IMR-90 (cell line): ENCODE measurements at regions not wholly inside any gene's neighbourhood (a gene's known extent, or its start where the extent isn't known, plus 50 kb on each side); places are given as distances from the start of the nearest gene placed in this dataset.

Source experiments
- ATAC-seq: fragments of 200-7000 bp; cut with Tn5 transposase; 2 replicates; pipeline ENCODE4 v1.9.1; 2020; ENCODE audit warnings: low read depth, mild to moderate bottlenecking, moderate library complexity
- BruUV-seq: library from RNA; stranded (reverse); fragments of 400-500 nt; replicated peaks from 2 replicates; lab custom pipeline; 2021; lab: Mats Ljungman, UMichigan
- CTCF ChIA-PET: fragments of 300-600 bp; formaldehyde crosslinking; extraction: SDS; loops from one replicate; lab custom pipeline; 2021; ENCODE audit warnings: antibody characterized with exemption; lab: Yijun Ruan, JAX
- POLR2A ChIA-PET: fragments of 300-600 bp; sonication (Branson Sonifier 250); formaldehyde crosslinking; loops from one replicate; lab custom pipeline; 2022; ENCODE audit warnings: antibody characterized with exemption; ENCODE audit not compliant: unreplicated experiment; lab: Charles Lee
- DNase-seq: peaks from one replicate; pipeline ENCODE4 v3.0.0; 2013
- H2AFZ ChIP-seq: replicated peaks from 2 replicates; pipeline ENCODE3; 2013; ENCODE audit warnings: low read length, mild to moderate bottlenecking; ENCODE audit not compliant: poor library complexity
- H2AK5ac ChIP-seq: 2 replicates; pipeline ENCODE4 v1.6.1; 2013; ENCODE audit warnings: low read depth, low read length, inconsistent platforms
- H2AK9ac ChIP-seq: replicated peaks from 2 replicates; pipeline ENCODE3; 2013; ENCODE audit warnings: mild to moderate bottlenecking, low read depth, low read length, moderate library complexity; ENCODE audit not compliant: poor library complexity
- H2BK120ac ChIP-seq: 2 replicates; pipeline ENCODE4 v1.6.1; 2013; ENCODE audit warnings: low read depth, low read length, inconsistent platforms
- H2BK15ac ChIP-seq: 3 replicates; pipeline ENCODE4 v1.6.1; 2013; ENCODE audit warnings: low read depth, low read length, inconsistent platforms
- H2BK20ac ChIP-seq: 2 replicates; pipeline ENCODE4 v1.6.1; 2013; ENCODE audit warnings: low read depth, mild to moderate bottlenecking, inconsistent platforms, low read length, moderate library complexity
- H2BK5ac ChIP-seq: 2 replicates; pipeline ENCODE4 v1.6.1; 2013; ENCODE audit warnings: mild to moderate bottlenecking, low read depth, low read length, inconsistent platforms; ENCODE audit not compliant: poor library complexity, severe bottlenecking
- H3K14ac ChIP-seq: replicated peaks from 2 replicates; pipeline ENCODE4 v1.6.1; 2013; ENCODE audit warnings: low read depth, low read length, inconsistent platforms
- H3K18ac ChIP-seq: 2 replicates; pipeline ENCODE4 v1.6.1; 2013; ENCODE audit warnings: low read depth, low read length, control low read depth
- H3K23ac ChIP-seq: 2 replicates; pipeline ENCODE4 v1.6.1; 2013; ENCODE audit warnings: low read depth, low read length, inconsistent platforms
- H3K27ac ChIP-seq: 2 replicates; pipeline ENCODE4 v1.5.1; 2013; ENCODE audit warnings: mild to moderate bottlenecking, control low read depth, low read length; ENCODE audit not compliant: insufficient read depth
- H3K27me3 ChIP-seq: 2 replicates; pipeline ENCODE4 v1.6.1; 2013; ENCODE audit warnings: low read length; ENCODE audit not compliant: control insufficient read depth, insufficient read depth
- H3K36me3 ChIP-seq: 2 replicates; pipeline ENCODE4 v1.6.1; 2013; ENCODE audit warnings: low read length, mixed read lengths; ENCODE audit not compliant: control insufficient read depth, insufficient read depth
- H3K4ac ChIP-seq: 2 replicates; pipeline ENCODE4 v1.6.1; 2013; ENCODE audit warnings: low read depth, low read length, inconsistent platforms
- H3K4me1 ChIP-seq: 2 replicates; pipeline ENCODE4 v1.6.1; 2013; ENCODE audit warnings: low read length, mixed read lengths; ENCODE audit not compliant: control insufficient read depth, insufficient read depth
- H3K4me2 ChIP-seq: 2 replicates; pipeline ENCODE4 v1.6.1; 2013; ENCODE audit warnings: low read depth, mild to moderate bottlenecking, control low read depth, low read length, moderate library complexity
- H3K4me3 ChIP-seq: 2 replicates; pipeline ENCODE4 v1.5.1; 2013; ENCODE audit warnings: low read depth, mild to moderate bottlenecking, control low read depth, low read length, moderate library complexity; ENCODE audit not compliant: insufficient read depth
- H3K56ac ChIP-seq: 2 replicates; pipeline ENCODE4 v1.6.1; 2013; ENCODE audit warnings: low read length, inconsistent platforms; ENCODE audit not compliant: insufficient read depth; ENCODE audit errors: extremely low read depth
- H3K79me1 ChIP-seq, 2 experiments: 2 replicates each; pipeline ENCODE4 v1.6.1; 2013; ENCODE audit warnings: low read length in 2 of 2, inconsistent platforms in 1 of 2, low read depth in 1 of 2
- H3K9ac ChIP-seq: 2 replicates; pipeline ENCODE4 v1.6.1; 2013; ENCODE audit warnings: low read depth, low read length, control low read depth
- H3K9me1 ChIP-seq: 2 replicates; pipeline ENCODE4 v1.6.1; 2013; ENCODE audit warnings: low read length, inconsistent platforms; ENCODE audit not compliant: insufficient read depth
- H3K9me3 ChIP-seq: 2 replicates; pipeline ENCODE4 v1.6.1; 2013; ENCODE audit warnings: low read length; ENCODE audit not compliant: control insufficient read depth, insufficient read depth
- H4K20me1 ChIP-seq: 2 replicates; pipeline ENCODE4 v1.6.1; 2013; ENCODE audit warnings: low read length, inconsistent platforms; ENCODE audit not compliant: insufficient read depth
- H4K5ac ChIP-seq: 2 replicates; pipeline ENCODE4 v1.6.1; 2013; ENCODE audit warnings: mild to moderate bottlenecking, low read depth, low read length, control low read depth
- H4K8ac ChIP-seq, 2 experiments: 2 replicates each; pipeline ENCODE4 v1.6.1; 2013; ENCODE audit warnings: low read depth in 2 of 2, low read length in 2 of 2, control low read depth in 1 of 2, inconsistent platforms in 1 of 2
- H4K91ac ChIP-seq: 2 replicates; pipeline ENCODE4 v1.6.1; 2013; ENCODE audit warnings: low read depth, low read length, inconsistent platforms; ENCODE audit not compliant: insufficient read depth
- BHLHE40 ChIP-seq: fragments of 150-350 bp; IDR thresholded peaks from 2 replicates; pipeline ENCODE4 v1.6.1; 2016; ENCODE audit warnings: mild to moderate bottlenecking, low read depth, low read length
- CEBPB ChIP-seq: IDR thresholded peaks from 2 replicates; pipeline ENCODE4 v1.6.1; 2012; ENCODE audit warnings: low read depth, low read length, improper control_type of control experiment
- CHD1 ChIP-seq: IDR thresholded peaks from 2 replicates; pipeline ENCODE4 v1.6.1; 2012; ENCODE audit warnings: low read depth, low read length, improper control_type of control experiment
- FOS ChIP-seq: fragments of 150-350 bp; IDR thresholded peaks from 2 replicates; pipeline ENCODE4 v1.6.1; 2016; ENCODE audit warnings: low read depth, low read length
- MAFK ChIP-seq: IDR thresholded peaks from 2 replicates; pipeline ENCODE4 v1.6.1; 2012; ENCODE audit warnings: low read depth, low read length, improper control_type of control experiment
- MAZ ChIP-seq: IDR thresholded peaks from 2 replicates; pipeline ENCODE4 v1.6.1; 2012; ENCODE audit warnings: low read depth, mild to moderate bottlenecking, low read length, improper control_type of control experiment, moderate library complexity, borderline replicate concordance
- MXI1 ChIP-seq: IDR thresholded peaks from 2 replicates; pipeline ENCODE4 v1.6.1; 2012; ENCODE audit warnings: low read depth, mild to moderate bottlenecking, low read length, moderate library complexity, borderline replicate concordance
- NFE2L2 ChIP-seq: fragments of 150-350 bp; IDR thresholded peaks from 2 replicates; pipeline ENCODE4 v1.6.1; 2016; ENCODE audit warnings: low read depth, mild to moderate bottlenecking, low read length
- POLR2A ChIP-seq: IDR thresholded peaks from 2 replicates; pipeline ENCODE4 v1.6.1; 2012; ENCODE audit warnings: mild to moderate bottlenecking, low read depth, low read length
- RAD21 ChIP-seq: IDR thresholded peaks from 2 replicates; pipeline ENCODE4 v1.6.1; 2012; ENCODE audit warnings: low read length, improper control_type of control experiment
- RCOR1 ChIP-seq: IDR thresholded peaks from 2 replicates; pipeline ENCODE4 v1.6.1; 2012; ENCODE audit warnings: mild to moderate bottlenecking, low read length, improper control_type of control experiment; ENCODE audit not compliant: insufficient replicate concordance
- RFX5 ChIP-seq: IDR thresholded peaks from 2 replicates; pipeline ENCODE4 v1.8.0; 2012; ENCODE audit warnings: low read depth, mild to moderate bottlenecking, low read length, moderate library complexity
- SMC3 ChIP-seq: fragments of 150-350 bp; IDR thresholded peaks from 2 replicates; pipeline ENCODE4 v1.6.1; 2016; ENCODE audit warnings: low read depth, mild to moderate bottlenecking, antibody characterized with exemption, low read length, moderate library complexity
- USF2 ChIP-seq: fragments of 150-350 bp; IDR thresholded peaks from 2 replicates; pipeline ENCODE4 v1.6.1; 2017; ENCODE audit warnings: mild to moderate bottlenecking, antibody characterized with exemption, low read length, low read depth
- dilution Hi-C: fragments of 300-500 bp; cut with HindIII; formaldehyde crosslinking; loops from one replicate; pipeline ENCODE4 v1.14.3; 2018; ENCODE audit warnings: low sequenced_read_pairs; ENCODE audit not compliant: unreplicated experiment
- in situ Hi-C: fragments of 300-500 bp; cut with MboI; formaldehyde crosslinking; loops from 3 replicates; pipeline ENCODE4 v1.14.3; 2019; ENCODE audit warnings: low sequenced_read_pairs, inconsistent platforms, mixed read lengths
- intact Hi-C: fragments of 100-400 bp; cut with micrococcal nuclease; formaldehyde crosslinking; loops from 2 replicates; pipeline ENCODE4 v1.10.0; 2022
- TF ChIP-seq, protein P1 (sequence below): conservative IDR thresholded peaks from 2 replicates; pipeline ENCODE4 v1.5.1; 2012; ENCODE audit warnings: mild to moderate bottlenecking, low read depth, low read length, improper control_type of control experiment
- TF ChIP-seq, protein P2 (sequence below): fragments of 150-350 bp; IDR thresholded peaks from 2 replicates; pipeline ENCODE4 v1.6.1; 2016; ENCODE audit warnings: low read depth, mild to moderate bottlenecking, low read length, moderate library complexity, borderline replicate concordance

- CTCF ChIA-PET: no interaction called here
- intact Hi-C loops: no loop called here
- H4K20me1 ChIP-seq: no peaks in the 10 kb centered on the region
- H3K56ac ChIP-seq: no peak overlapping the region
- H2BK5ac ChIP-seq: no peak overlapping the region
- H2BK120ac ChIP-seq: no peak overlapping the region
- H3K27ac ChIP-seq: no peak overlapping the region
- H2AK5ac ChIP-seq: no peak overlapping the region
- H4K5ac ChIP-seq: no peak overlapping the region
- no peak overlapping the region for H2BK20ac ChIP-seq
- H3K9me3 ChIP-seq: no peaks in the 10 kb centered on the region
- H3K4ac ChIP-seq: no peak overlapping the region
- H3K9ac ChIP-seq: no peak overlapping the region
- DNase-seq (no peak), ATAC-seq (no peak)
- dilution Hi-C loops: no loop called here
- in situ Hi-C loops: no loop called here
- no peak overlapping the region for H2AFZ ChIP-seq
- H3K18ac ChIP-seq: no peak overlapping the region
- H2BK15ac ChIP-seq: no peak overlapping the region
- H3K27me3 ChIP-seq: no peaks in the 10 kb centered on the region
- no peaks in the 10 kb centered on the region for H3K36me3 ChIP-seq
- H3K14ac ChIP-seq: no peak overlapping the region
- no peak overlapping the region for H3K23ac ChIP-seq
- H3K9me1 ChIP-seq: no peaks in the 10 kb centered on the region
- no peak overlapping the region for H4K91ac ChIP-seq
- H4K8ac ChIP-seq: no peak overlapping the region
- POLR2A ChIA-PET: no interaction called here
- H3K4me3 ChIP-seq: no peak overlapping the region
- no peaks in the 10 kb centered on the region for H3K79me1 ChIP-seq
- no peak overlapping the region for H3K4me2 ChIP-seq
- H3K4me1 ChIP-seq: no peaks in the 10 kb centered on the region
- no peak for TF ChIP-seq USF2
- TF ChIP-seq, protein P1, sequence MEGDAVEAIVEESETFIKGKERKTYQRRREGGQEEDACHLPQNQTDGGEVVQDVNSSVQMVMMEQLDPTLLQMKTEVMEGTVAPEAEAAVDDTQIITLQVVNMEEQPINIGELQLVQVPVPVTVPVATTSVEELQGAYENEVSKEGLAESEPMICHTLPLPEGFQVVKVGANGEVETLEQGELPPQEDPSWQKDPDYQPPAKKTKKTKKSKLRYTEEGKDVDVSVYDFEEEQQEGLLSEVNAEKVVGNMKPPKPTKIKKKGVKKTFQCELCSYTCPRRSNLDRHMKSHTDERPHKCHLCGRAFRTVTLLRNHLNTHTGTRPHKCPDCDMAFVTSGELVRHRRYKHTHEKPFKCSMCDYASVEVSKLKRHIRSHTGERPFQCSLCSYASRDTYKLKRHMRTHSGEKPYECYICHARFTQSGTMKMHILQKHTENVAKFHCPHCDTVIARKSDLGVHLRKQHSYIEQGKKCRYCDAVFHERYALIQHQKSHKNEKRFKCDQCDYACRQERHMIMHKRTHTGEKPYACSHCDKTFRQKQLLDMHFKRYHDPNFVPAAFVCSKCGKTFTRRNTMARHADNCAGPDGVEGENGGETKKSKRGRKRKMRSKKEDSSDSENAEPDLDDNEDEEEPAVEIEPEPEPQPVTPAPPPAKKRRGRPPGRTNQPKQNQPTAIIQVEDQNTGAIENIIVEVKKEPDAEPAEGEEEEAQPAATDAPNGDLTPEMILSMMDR: no peak
- TF ChIP-seq MXI1: no peak
- TF ChIP-seq CEBPB: no peak
- no peak for TF ChIP-seq RCOR1
- no peak for TF ChIP-seq RFX5
- TF ChIP-seq, protein P2, sequence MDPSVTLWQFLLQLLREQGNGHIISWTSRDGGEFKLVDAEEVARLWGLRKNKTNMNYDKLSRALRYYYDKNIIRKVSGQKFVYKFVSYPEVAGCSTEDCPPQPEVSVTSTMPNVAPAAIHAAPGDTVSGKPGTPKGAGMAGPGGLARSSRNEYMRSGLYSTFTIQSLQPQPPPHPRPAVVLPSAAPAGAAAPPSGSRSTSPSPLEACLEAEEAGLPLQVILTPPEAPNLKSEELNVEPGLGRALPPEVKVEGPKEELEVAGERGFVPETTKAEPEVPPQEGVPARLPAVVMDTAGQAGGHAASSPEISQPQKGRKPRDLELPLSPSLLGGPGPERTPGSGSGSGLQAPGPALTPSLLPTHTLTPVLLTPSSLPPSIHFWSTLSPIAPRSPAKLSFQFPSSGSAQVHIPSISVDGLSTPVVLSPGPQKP: no peak
- no peak for TF ChIP-seq FOS
- TF ChIP-seq RAD21: no peak
- TF ChIP-seq MAZ: no peak
- no peak for TF ChIP-seq POLR2A
- no peak for TF ChIP-seq MAFK
- TF ChIP-seq NFE2L2: no peak
- no peak for TF ChIP-seq CHD1
- no peak for TF ChIP-seq BHLHE40
- TF ChIP-seq SMC3: no peak
- H2AK9ac ChIP-seq: no peak overlapping the region
- no TSS peak for BruUV-seq
Measured at GRCh38 chr11:87392665-87393064, 354.9 kb downstream of the TMEM135 start.
